ENCODE measurements at regions not wholly inside any gene's neighbourhood (a gene's known extent, or its start where the extent isn't known, plus 50 kb on each side); places are given as distances from the start of the nearest gene placed in this dataset.

DNA sequence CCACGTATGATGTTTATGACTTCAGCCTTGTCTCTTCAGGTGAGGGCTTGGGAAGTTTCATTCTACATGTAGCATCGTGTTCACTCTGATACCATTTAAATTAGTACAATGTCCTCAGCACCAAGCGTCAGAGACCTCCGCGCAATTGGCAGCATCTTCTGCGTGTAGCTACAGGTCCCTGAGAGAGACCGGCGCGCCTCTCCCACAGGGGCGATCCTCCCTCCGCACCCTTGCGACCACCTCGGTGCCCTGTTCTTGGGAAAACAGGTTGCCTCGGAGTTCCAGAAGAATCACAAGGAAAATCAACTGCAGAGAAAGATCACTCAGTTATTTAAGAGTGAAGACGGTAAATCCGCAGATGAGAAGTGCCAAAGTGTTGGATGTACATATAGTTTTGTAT lies 206.2 kb downstream of the GATA3 start (continued):
- TF ChIP-seq, protein P1, sequence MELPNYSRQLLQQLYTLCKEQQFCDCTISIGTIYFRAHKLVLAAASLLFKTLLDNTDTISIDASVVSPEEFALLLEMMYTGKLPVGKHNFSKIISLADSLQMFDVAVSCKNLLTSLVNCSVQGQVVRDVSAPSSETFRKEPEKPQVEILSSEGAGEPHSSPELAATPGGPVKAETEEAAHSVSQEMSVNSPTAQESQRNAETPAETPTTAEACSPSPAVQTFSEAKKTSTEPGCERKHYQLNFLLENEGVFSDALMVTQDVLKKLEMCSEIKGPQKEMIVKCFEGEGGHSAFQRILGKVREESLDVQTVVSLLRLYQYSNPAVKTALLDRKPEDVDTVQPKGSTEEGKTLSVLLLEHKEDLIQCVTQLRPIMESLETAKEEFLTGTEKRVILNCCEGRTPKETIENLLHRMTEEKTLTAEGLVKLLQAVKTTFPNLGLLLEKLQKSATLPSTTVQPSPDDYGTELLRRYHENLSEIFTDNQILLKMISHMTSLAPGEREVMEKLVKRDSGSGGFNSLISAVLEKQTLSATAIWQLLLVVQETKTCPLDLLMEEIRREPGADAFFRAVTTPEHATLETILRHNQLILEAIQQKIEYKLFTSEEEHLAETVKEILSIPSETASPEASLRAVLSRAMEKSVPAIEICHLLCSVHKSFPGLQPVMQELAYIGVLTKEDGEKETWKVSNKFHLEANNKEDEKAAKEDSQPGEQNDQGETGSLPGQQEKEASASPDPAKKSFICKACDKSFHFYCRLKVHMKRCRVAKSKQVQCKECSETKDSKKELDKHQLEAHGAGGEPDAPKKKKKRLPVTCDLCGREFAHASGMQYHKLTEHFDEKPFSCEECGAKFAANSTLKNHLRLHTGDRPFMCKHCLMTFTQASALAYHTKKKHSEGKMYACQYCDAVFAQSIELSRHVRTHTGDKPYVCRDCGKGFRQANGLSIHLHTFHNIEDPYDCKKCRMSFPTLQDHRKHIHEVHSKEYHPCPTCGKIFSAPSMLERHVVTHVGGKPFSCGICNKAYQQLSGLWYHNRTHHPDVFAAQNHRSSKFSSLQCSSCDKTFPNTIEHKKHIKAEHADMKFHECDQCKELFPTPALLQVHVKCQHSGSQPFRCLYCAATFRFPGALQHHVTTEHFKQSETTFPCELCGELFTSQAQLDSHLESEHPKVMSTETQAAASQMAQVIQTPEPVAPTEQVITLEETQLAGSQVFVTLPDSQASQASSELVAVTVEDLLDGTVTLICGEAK (IDR thresholded peaks at IDR 0.05; ENCODE audit: borderline replicate concordance): no peak
- TF ChIP-seq GATAD2B (conservative IDR thresholded peaks at IDR 0.05; ENCODE audit: low read depth) (no peak), SPI1 (IDR thresholded peaks at IDR 0.05; ENCODE audit: borderline replicate concordance, insufficient read depth, low read depth, low read length) (no peak), NFIC (IDR thresholded peaks at IDR 0.05; ENCODE audit: low read depth, low read length) (no peak), KDM1A (IDR thresholded peaks at IDR 0.05; ENCODE audit: borderline replicate concordance) (no peak)
- TF ChIP-seq, protein P2, sequence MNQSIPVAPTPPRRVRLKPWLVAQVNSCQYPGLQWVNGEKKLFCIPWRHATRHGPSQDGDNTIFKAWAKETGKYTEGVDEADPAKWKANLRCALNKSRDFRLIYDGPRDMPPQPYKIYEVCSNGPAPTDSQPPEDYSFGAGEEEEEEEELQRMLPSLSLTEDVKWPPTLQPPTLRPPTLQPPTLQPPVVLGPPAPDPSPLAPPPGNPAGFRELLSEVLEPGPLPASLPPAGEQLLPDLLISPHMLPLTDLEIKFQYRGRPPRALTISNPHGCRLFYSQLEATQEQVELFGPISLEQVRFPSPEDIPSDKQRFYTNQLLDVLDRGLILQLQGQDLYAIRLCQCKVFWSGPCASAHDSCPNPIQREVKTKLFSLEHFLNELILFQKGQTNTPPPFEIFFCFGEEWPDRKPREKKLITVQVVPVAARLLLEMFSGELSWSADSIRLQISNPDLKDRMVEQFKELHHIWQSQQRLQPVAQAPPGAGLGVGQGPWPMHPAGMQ (IDR thresholded peaks at IDR 0.05; ENCODE audit: borderline replicate concordance): no peak

DNA sequence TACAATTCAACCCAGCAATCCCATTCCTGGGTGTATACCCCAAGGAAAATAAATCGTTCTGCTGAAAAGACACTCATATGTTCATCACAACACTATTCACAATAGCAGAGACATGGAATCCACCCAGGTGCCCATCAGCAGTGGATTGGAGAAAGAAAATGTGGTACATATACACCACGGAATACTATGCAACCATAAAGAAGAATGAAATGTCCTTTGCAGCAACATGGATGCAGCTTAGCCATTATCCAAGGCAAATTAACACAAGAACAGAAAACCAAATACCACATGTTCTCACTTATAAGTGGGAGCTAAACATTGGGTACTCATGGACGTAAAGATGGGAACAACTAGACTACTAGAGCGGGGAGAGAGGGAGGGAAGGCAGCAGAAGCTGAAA lies 207.8 kb downstream of the GATA3 start:
- in situ Hi-C loops (cut with MboI): no loop called here
- no peak for DNase-seq (ENCODE audit: low read depth, low spot score)
- intact Hi-C loops (cut with micrococcal nuclease; ENCODE audit: unreplicated experiment): no loop called here
- ChIA-PET SMC1A (ENCODE audit: uncharacterized antibody, unreplicated experiment) (interaction anchor here (2.1 kb wide), 1 partner anchor 11 kb away, joined by 4 read pairs; no protein-coding TSS in a partner anchor), POLR2A (no interaction called here), CTCF (interaction anchor here (0.6 kb wide), 1 partner anchor 508 kb away, joined by 3 read pairs; no protein-coding TSS in a partner anchor), RAD21 (ENCODE audit: unreplicated experiment) (no interaction called here)
- H3K4me2 ChIP-seq (ENCODE audit: control insufficient read depth, insufficient read depth): no peak overlapping the region
- no peak for FAIRE-seq
- WGBS (ENCODE audit: insufficient coverage, insufficient replicate concordance, low lambda C conversion rate, missing lambda C conversion rate): 32% methylated on average over 4 of the region's 4 CpGs
- H3K4me3 ChIP-seq: no peak overlapping the region
- no peaks in the 10 kb centered on the region for H3K9me3 ChIP-seq (replicated peaks; ENCODE audit: control insufficient read depth, insufficient read depth, low read length)
- H3K79me2 ChIP-seq (ENCODE audit: control insufficient read depth, insufficient read depth, low read length): no peaks in the 10 kb centered on the region
- ATAC-seq: no peak
- no peaks in the 10 kb centered on the region for H3K27me3 ChIP-seq (replicated peaks in 1 of 2; ENCODE audit: control insufficient read depth in 2 of 2, insufficient read depth in 2 of 2, low read length in 1 of 2)
- no TSS peak for BruUV-seq (replicated peaks)
- H3K36me3 ChIP-seq (ENCODE audit: control insufficient read depth in 2 of 2, insufficient read depth in 2 of 2, low read length in 1 of 2): no peaks in the 10 kb centered on the region
- no peaks in the 10 kb centered on the region for H4K20me1 ChIP-seq (ENCODE audit: control insufficient read depth, insufficient read depth)
- H3K4me1 ChIP-seq (ENCODE audit: control insufficient read depth, insufficient read depth, low read length): no peaks in the 10 kb centered on the region
- no peak for TF ChIP-seq SMARCA5 (IDR thresholded peaks at IDR 0.05)
- TF ChIP-seq, protein P3, sequence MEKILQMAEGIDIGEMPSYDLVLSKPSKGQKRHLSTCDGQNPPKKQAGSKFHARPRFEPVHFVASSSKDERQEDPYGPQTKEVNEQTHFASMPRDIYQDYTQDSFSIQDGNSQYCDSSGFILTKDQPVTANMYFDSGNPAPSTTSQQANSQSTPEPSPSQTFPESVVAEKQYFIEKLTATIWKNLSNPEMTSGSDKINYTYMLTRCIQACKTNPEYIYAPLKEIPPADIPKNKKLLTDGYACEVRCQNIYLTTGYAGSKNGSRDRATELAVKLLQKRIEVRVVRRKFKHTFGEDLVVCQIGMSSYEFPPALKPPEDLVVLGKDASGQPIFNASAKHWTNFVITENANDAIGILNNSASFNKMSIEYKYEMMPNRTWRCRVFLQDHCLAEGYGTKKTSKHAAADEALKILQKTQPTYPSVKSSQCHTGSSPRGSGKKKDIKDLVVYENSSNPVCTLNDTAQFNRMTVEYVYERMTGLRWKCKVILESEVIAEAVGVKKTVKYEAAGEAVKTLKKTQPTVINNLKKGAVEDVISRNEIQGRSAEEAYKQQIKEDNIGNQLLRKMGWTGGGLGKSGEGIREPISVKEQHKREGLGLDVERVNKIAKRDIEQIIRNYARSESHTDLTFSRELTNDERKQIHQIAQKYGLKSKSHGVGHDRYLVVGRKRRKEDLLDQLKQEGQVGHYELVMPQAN (conservative IDR thresholded peaks at IDR 0.05): no peak
- TF ChIP-seq NFXL1 (IDR thresholded peaks at IDR 0.05; ENCODE audit: borderline replicate concordance): no peak
- TF ChIP-seq, protein P4, sequence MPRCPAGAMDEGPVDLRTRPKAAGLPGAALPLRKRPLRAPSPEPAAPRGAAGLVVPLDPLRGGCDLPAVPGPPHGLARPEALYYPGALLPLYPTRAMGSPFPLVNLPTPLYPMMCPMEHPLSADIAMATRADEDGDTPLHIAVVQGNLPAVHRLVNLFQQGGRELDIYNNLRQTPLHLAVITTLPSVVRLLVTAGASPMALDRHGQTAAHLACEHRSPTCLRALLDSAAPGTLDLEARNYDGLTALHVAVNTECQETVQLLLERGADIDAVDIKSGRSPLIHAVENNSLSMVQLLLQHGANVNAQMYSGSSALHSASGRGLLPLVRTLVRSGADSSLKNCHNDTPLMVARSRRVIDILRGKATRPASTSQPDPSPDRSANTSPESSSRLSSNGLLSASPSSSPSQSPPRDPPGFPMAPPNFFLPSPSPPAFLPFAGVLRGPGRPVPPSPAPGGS (IDR thresholded peaks at IDR 0.05; ENCODE audit: borderline replicate concordance, insufficient read depth, low read depth, low read length, poor library complexity, severe bottlenecking): no peak
- H2AFZ ChIP-seq (ENCODE audit: control insufficient read depth, low read depth, low read length): no peak overlapping the region
- no peak overlapping the region for H3K27ac ChIP-seq (ENCODE audit: control insufficient read depth, insufficient read depth)
- H3K9ac ChIP-seq (ENCODE audit: control insufficient read depth, insufficient read depth, low read length): no peak overlapping the region
